Neural progenitor cell (in vitro differentiated cells): ENCODE measurements at regions not wholly inside any gene's neighbourhood (a gene's known extent, or its start where the extent isn't known, plus 50 kb on each side); places are given as distances from the start of the nearest gene placed in this dataset.
A peak's percentile ranks its signal among the peaks of the same experiment; 100 is the strongest.

ENCODE experiments used
- DNase-seq: peaks from one replicate; pipeline ENCODE4 v3.0.0-alpha.2; 2016; ENCODE audit warnings: low spot score
- H2AFZ ChIP-seq: fragments of 200-600 bp; sonication (generic); replicated peaks from 2 replicates; pipeline ENCODE4 v1.6.1; 2016; ENCODE audit warnings: antibody characterized with exemption
- H3F3A ChIP-seq: fragments of 200-600 bp; sonication (generic); 2 replicates; pipeline ENCODE4 v1.6.1; 2016; ENCODE audit warnings: antibody characterized with exemption, low read depth
- H3K27ac ChIP-seq: fragments of 200-600 bp; sonication (generic); 2 replicates; pipeline ENCODE4 v1.5.1; 2016; ENCODE audit warnings: mild to moderate bottlenecking
- H3K27me3 ChIP-seq: fragments of 200-600 bp; sonication (generic); 2 replicates; pipeline ENCODE4 v1.6.1; 2016; ENCODE audit warnings: mild to moderate bottlenecking, moderate library complexity
- H3K36me3 ChIP-seq: fragments of 200-600 bp; sonication (generic); 2 replicates; pipeline ENCODE4 v1.5.1; 2016
- H3K4me1 ChIP-seq: fragments of 200-600 bp; sonication (generic); 2 replicates; pipeline ENCODE4 v1.6.1; 2016; ENCODE audit warnings: mixed run types
- H3K4me2 ChIP-seq: fragments of 200-600 bp; sonication (generic); 2 replicates; pipeline ENCODE4 v1.6.1; 2016
- H3K4me3 ChIP-seq: fragments of 200-600 bp; sonication (generic); 2 replicates; pipeline ENCODE4 v1.5.1; 2016
- H3K79me2 ChIP-seq: fragments of 200-600 bp; sonication (generic); 2 replicates; pipeline ENCODE4 v1.6.1; 2016; ENCODE audit warnings: low read depth
- H3K9ac ChIP-seq: fragments of 200-600 bp; sonication (generic); 2 replicates; pipeline ENCODE4 v1.6.1; 2016
- H3K9me3 ChIP-seq: fragments of 200-600 bp; sonication (generic); 2 replicates; pipeline ENCODE4 v1.5.1; 2016; ENCODE audit warnings: low read depth
- H4K20me1 ChIP-seq: fragments of 200-600 bp; sonication (generic); 2 replicates; pipeline ENCODE4 v1.6.1; 2016; ENCODE audit warnings: low read depth
- H3K27ac Mint-ChIP-seq: 3 replicates; pipeline ENCODE4 v1.8.0; 2021; ENCODE audit warnings: mixed read lengths
- H3K27me3 Mint-ChIP-seq: 2 replicates; pipeline ENCODE4 v1.8.0; 2022; ENCODE audit warnings: low read depth, mild to moderate bottlenecking, inconsistent platforms, moderate library complexity, mixed read lengths; ENCODE audit not compliant: insufficient read depth
- H3K36me3 Mint-ChIP-seq: 3 replicates; pipeline ENCODE4 v1.8.0; 2021; ENCODE audit warnings: mixed read lengths
- H3K4me1 Mint-ChIP-seq: 3 replicates; pipeline ENCODE4 v1.8.0; 2021; ENCODE audit warnings: mixed read lengths
- H3K4me3 Mint-ChIP-seq: 3 replicates; pipeline ENCODE4 v1.8.0; 2021; ENCODE audit warnings: mild to moderate bottlenecking, moderate library complexity, mixed read lengths
- H3K9me3 Mint-ChIP-seq: 3 replicates; pipeline ENCODE4 v1.8.0; 2020; ENCODE audit warnings: mixed read lengths
- CTCF ChIP-seq: fragments of 200-600 bp; sonication (generic); IDR thresholded peaks from 2 replicates; pipeline ENCODE4 v1.5.1; 2017; ENCODE audit warnings: antibody characterized with exemption, mild to moderate bottlenecking
- EZH2 ChIP-seq: fragments of 200-600 bp; sonication (generic); IDR thresholded peaks from 2 replicates; pipeline ENCODE4 v1.6.1; 2017; ENCODE audit warnings: antibody characterized with exemption, mild to moderate bottlenecking, moderate library complexity
- EZH2phosphoT487 ChIP-seq: fragments of 200-600 bp; sonication (generic); IDR thresholded peaks from 2 replicates; pipeline ENCODE4 v1.6.1; 2017; ENCODE audit warnings: antibody characterized with exemption

GRCh38 chr4:176886135-176886534 is 93.4 kb upstream of the VEGFC start:
- no peaks in the 10 kb centered on the region for H3K9me3 Mint-ChIP-seq
- no peaks in the 10 kb centered on the region for H3K27me3 Mint-ChIP-seq
- H3K27me3 ChIP-seq, result no peaks in the 10 kb centered on the region
- no peaks in the 10 kb centered on the region for H3F3A ChIP-seq
- no peak overlapping the region for H3K27ac Mint-ChIP-seq
- H3K36me3 ChIP-seq, result no peaks in the 10 kb centered on the region
- no peak overlapping the region for H3K4me3 ChIP-seq
- no peaks in the 10 kb centered on the region for H3K36me3 Mint-ChIP-seq
- no peak for DNase-seq
- H3K79me2 ChIP-seq, result no peaks in the 10 kb centered on the region
- no peaks in the 10 kb centered on the region for H3K9me3 ChIP-seq
- H4K20me1 ChIP-seq, result no peaks in the 10 kb centered on the region
- no peak overlapping the region for H3K4me2 ChIP-seq
- H3K4me3 Mint-ChIP-seq, result no peak overlapping the region
- TF ChIP-seq EZH2phosphoT487 (no peak), EZH2 (no peak), CTCF (no peak)
- H3K27ac ChIP-seq, result no peak overlapping the region
- no peak overlapping the region for H3K9ac ChIP-seq
- H3K4me1 ChIP-seq, result no peaks in the 10 kb centered on the region
- H2AFZ ChIP-seq, result no peak overlapping the region
- H3K4me1 Mint-ChIP-seq, result peaks cover under 1% of the 10 kb centered on the region

- no peak overlapping the region for H3K27ac ChIP-seq
- no peaks in the 10 kb centered on the region for H3K79me2 ChIP-seq
- Mint-ChIP-seq H3K27me3 (no peaks in the 10 kb centered on the region), H3K4me1 (peaks cover 4% of the 10 kb centered on the region), H3K9me3 (no peaks in the 10 kb centered on the region), H3K4me3 (no peak overlapping the region), H3K36me3 (no peaks in the 10 kb centered on the region), H3K27ac (no peak overlapping the region)
- H3K4me1 ChIP-seq, result no peaks in the 10 kb centered on the region
- H2AFZ ChIP-seq, result no peak overlapping the region
- H3K9ac ChIP-seq, result no peak overlapping the region
- H3K4me3 ChIP-seq, result no peak overlapping the region
- no peaks in the 10 kb centered on the region for H3K27me3 ChIP-seq
- no peaks in the 10 kb centered on the region for H4K20me1 ChIP-seq
- no peak for TF ChIP-seq CTCF
- TF ChIP-seq EZH2, result no peak
- TF ChIP-seq EZH2phosphoT487, result no peak
- H3K4me2 ChIP-seq, result no peak overlapping the region
- H3F3A ChIP-seq, result no peaks in the 10 kb centered on the region
- no peaks in the 10 kb centered on the region for H3K9me3 ChIP-seq
- no peak for DNase-seq
- H3K36me3 ChIP-seq, result no peaks in the 10 kb centered on the region
Measured at GRCh38 chr4:176889776-176890175, 97.1 kb upstream of the VEGFC start.

- Histone ChIP-seq H3K4me1 (peaks cover 6% of the 10 kb centered on the region), H3K36me3 (no peaks in the 10 kb centered on the region), H3F3A (no peaks in the 10 kb centered on the region), H3K27me3 (no peaks in the 10 kb centered on the region), H3K4me3 (no peak overlapping the region), H3K4me2 (no peak overlapping the region), H3K9me3 (no peaks in the 10 kb centered on the region), H4K20me1 (no peaks in the 10 kb centered on the region), H3K27ac (no peak overlapping the region), H3K79me2 (no peaks in the 10 kb centered on the region), H2AFZ (no peak overlapping the region), H3K9ac (no peak overlapping the region)
- Mint-ChIP-seq H3K4me3 (no peak overlapping the region), H3K4me1 (peaks cover 25% of the 10 kb centered on the region), H3K27me3 (no peaks in the 10 kb centered on the region), H3K9me3 (no peaks in the 10 kb centered on the region), H3K27ac (no peak overlapping the region), H3K36me3 (no peaks in the 10 kb centered on the region)
- TF ChIP-seq EZH2phosphoT487, result no peak
- no peak for TF ChIP-seq EZH2
- TF ChIP-seq CTCF, result no peak
- no peak for DNase-seq
Measured at GRCh38 chr4:176894498-176894897, 101.8 kb upstream of the VEGFC start.

- Histone ChIP-seq H4K20me1 (no peaks in the 10 kb centered on the region), H3K9ac (no peak overlapping the region), H2AFZ (peak overlapping the region; percentile 44), H3K79me2 (no peaks in the 10 kb centered on the region), H3K4me1 (peaks cover 6% of the 10 kb centered on the region), H3K27ac (no peak overlapping the region), H3K27me3 (no peaks in the 10 kb centered on the region), H3K4me3 (no peak overlapping the region), H3K4me2 (no peak overlapping the region), H3F3A (no peaks in the 10 kb centered on the region), H3K36me3 (no peaks in the 10 kb centered on the region), H3K9me3 (no peaks in the 10 kb centered on the region)
- H3K9me3 Mint-ChIP-seq, result no peaks in the 10 kb centered on the region
- no peaks in the 10 kb centered on the region for H3K27me3 Mint-ChIP-seq
- H3K36me3 Mint-ChIP-seq, result no peaks in the 10 kb centered on the region
- H3K4me3 Mint-ChIP-seq, result no peak overlapping the region
- peaks cover 25% of the 10 kb centered on the region for H3K4me1 Mint-ChIP-seq
- peak overlapping the region; percentile 14 for H3K27ac Mint-ChIP-seq
- no peak for DNase-seq
- TF ChIP-seq EZH2phosphoT487, result no peak
- TF ChIP-seq EZH2, result no peak
- no peak for TF ChIP-seq CTCF
Measured at GRCh38 chr4:176896211-176896610, 103.5 kb upstream of the VEGFC start.
